GM12872 (cell line): ENCODE measurements at regions not wholly inside any gene's neighbourhood (a gene's known extent, or its start where the extent isn't known, plus 50 kb on each side); places are given as distances from the start of the nearest gene placed in this dataset.

Experiments
- CTCF ChIP-seq: IDR thresholded peaks from 3 replicates; pipeline ENCODE4 v1.5.1; 2011; ENCODE audit warnings: low read depth, mild to moderate bottlenecking, low read length, moderate library complexity; ENCODE audit not compliant: insufficient read depth

GRCh38 chr17:72572604-72573491 lies 452.0 kb downstream of the SOX9 start:
- no peak for TF ChIP-seq CTCF

- TF ChIP-seq CTCF: no peak
Observed at GRCh38 chr17:72574675-72575510, 454.1 kb downstream of the SOX9 start.

GRCh38 chr17:72575542-72576233 lies 454.9 kb downstream of the SOX9 start:
- no peak for TF ChIP-seq CTCF

- no peak for TF ChIP-seq CTCF
Observed at GRCh38 chr17:72576289-72576759, 455.5 kb downstream of the SOX9 start.

- TF ChIP-seq CTCF: no peak
Observed at GRCh38 chr17:72578817-72579470, 458.1 kb downstream of the SOX9 start.

GRCh38 chr17:72579990-72580320 lies 459.1 kb downstream of the SOX9 start:
- TF ChIP-seq CTCF: no peak
